Endothelial cell (in vitro differentiated cells): ENCODE measurements at regions not wholly inside any gene's neighbourhood (a gene's known extent, or its start where the extent isn't known, plus 50 kb on each side); places are given as distances from the start of the nearest gene placed in this dataset.
"Not testable (repeated sequence)": the region's sequence is repeated elsewhere in the genome, so short reads cannot be mapped to it uniquely, and the experiment has no call there.

Source experiments
- DNase-seq: peaks from one replicate; pipeline ENCODE4 v3.0.0; 2021; ENCODE audit warnings: low spot score
- H3K27ac Mint-ChIP-seq: one replicate; pipeline ENCODE4 v1.8.0; 2021; ENCODE audit warnings: mixed read lengths, inconsistent platforms; ENCODE audit not compliant: unreplicated experiment
- H3K27me3 Mint-ChIP-seq: one replicate; pipeline ENCODE4 v1.8.0; 2021; ENCODE audit warnings: mild to moderate bottlenecking, moderate library complexity, mixed read lengths, inconsistent platforms; ENCODE audit not compliant: unreplicated experiment
- H3K36me3 Mint-ChIP-seq: one replicate; pipeline ENCODE4 v1.8.0; 2021; ENCODE audit warnings: mild to moderate bottlenecking, low read depth, mixed read lengths, inconsistent platforms; ENCODE audit not compliant: unreplicated experiment
- H3K4me1 Mint-ChIP-seq: one replicate; pipeline ENCODE4 v1.8.0; 2021; ENCODE audit warnings: mild to moderate bottlenecking, mixed read lengths, inconsistent platforms; ENCODE audit not compliant: unreplicated experiment
- H3K4me3 Mint-ChIP-seq: one replicate; pipeline ENCODE4 v1.8.0; 2021; ENCODE audit warnings: mild to moderate bottlenecking, mixed read lengths, inconsistent platforms; ENCODE audit not compliant: unreplicated experiment
- H3K9me3 Mint-ChIP-seq: one replicate; pipeline ENCODE4 v1.8.0; 2021; ENCODE audit warnings: mixed read lengths, inconsistent platforms; ENCODE audit not compliant: unreplicated experiment
- TF ChIP-seq, protein P1 (sequence below): fragments of 200-600 bp; sonication (generic); IDR thresholded peaks from one replicate; pipeline ENCODE4 v1.5.0; 2021; ENCODE audit warnings: antibody characterized with exemption; ENCODE audit not compliant: unreplicated experiment

DNA sequence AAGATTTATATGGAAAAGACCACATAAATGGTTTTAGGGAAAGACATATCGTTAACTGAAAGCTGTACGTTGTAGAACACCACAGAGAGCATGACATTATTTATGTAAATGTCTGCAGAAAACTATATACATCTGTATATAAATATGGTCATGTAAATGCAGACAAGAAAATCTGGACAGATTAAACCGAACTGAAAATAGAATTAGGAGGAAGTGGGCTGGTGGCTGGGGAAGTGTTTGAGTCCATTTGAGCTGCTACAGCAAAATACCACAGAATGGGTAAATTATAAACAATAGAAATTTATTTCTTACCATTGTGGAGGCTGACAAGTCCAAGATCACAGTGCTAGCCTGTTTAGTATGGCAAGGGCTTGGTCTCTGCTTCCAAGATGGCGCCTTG lies 56.3 kb upstream of the USP6NL start:
- Mint-ChIP-seq H3K4me1 (peaks cover 11% of the 10 kb centered on the region), H3K4me3 (no peak overlapping the region), H3K27ac (no peak overlapping the region), H3K27me3 (peaks cover 7% of the 10 kb centered on the region), H3K36me3 (peaks cover 9% of the 10 kb centered on the region), H3K9me3 (no peaks in the 10 kb centered on the region)
- no peak for DNase-seq
- TF ChIP-seq, protein P1, sequence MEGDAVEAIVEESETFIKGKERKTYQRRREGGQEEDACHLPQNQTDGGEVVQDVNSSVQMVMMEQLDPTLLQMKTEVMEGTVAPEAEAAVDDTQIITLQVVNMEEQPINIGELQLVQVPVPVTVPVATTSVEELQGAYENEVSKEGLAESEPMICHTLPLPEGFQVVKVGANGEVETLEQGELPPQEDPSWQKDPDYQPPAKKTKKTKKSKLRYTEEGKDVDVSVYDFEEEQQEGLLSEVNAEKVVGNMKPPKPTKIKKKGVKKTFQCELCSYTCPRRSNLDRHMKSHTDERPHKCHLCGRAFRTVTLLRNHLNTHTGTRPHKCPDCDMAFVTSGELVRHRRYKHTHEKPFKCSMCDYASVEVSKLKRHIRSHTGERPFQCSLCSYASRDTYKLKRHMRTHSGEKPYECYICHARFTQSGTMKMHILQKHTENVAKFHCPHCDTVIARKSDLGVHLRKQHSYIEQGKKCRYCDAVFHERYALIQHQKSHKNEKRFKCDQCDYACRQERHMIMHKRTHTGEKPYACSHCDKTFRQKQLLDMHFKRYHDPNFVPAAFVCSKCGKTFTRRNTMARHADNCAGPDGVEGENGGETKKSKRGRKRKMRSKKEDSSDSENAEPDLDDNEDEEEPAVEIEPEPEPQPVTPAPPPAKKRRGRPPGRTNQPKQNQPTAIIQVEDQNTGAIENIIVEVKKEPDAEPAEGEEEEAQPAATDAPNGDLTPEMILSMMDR = no peak

DNA sequence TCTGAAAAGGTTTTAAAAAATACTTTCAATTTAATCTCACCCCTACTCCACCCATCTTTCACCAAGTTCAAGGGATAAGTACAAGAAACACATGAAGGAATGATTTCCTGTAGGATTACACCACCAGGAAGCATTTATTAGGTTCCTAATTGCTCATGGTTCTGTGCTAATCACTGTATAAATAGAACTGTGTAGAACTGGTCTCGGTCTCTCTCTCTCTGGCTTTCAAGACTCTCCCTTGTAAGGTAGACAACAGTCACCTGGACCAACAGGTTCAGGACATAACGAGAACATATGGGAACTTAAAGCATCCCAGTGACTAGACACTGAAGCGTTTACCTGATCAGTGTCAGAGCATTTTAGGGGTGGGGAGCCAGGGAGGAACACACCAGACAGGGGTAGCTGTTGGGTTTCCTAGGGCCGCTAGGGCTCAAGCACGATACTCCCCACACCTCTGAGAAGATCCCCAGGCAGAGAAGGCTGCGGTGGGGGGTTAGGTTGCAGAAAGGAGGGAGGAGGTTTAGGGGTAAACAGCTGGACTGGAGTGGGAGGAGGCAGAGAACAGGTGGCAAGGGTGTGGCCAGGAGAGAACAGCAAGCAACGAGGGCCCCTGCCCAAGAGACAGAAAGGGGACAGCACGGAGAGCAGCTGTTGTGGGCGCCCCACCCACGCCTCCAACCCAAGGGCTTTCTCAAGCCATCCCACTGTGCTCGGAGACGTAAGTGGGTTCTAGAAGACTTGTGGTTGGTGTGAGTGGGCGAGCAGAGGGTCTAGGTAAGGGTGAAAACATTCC lies 52.5 kb upstream of the USP6NL start:
- no peak overlapping the region for H3K27ac Mint-ChIP-seq

DNA sequence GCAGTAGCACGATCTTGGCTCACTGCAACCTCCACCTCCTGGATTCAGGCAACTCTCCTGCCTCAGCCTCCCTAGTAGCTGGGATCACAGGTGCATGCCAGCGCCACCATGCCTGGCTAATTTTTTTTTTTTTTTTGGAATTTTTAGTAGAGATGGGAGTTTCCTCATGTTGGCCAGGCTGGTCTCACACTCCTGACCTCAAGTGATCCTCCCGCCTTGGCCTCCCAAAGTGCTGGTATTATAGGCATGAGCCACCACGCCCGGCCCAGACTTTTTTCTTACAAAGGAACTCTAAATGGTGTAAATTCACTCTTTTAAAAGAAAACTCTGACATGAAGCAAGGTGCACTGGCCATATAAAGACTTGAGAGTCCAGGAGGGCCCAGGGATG lies 51.7 kb upstream of the USP6NL start:
- not testable (repeated sequence) for H3K27ac Mint-ChIP-seq, H3K9me3 Mint-ChIP-seq

More for the DNA sequence above, 52.5 kb upstream of the USP6NL start:
- no peak for DNase-seq
- Mint-ChIP-seq H3K36me3 (peaks cover 9% of the 10 kb centered on the region), H3K4me1 (peaks cover 24% of the 10 kb centered on the region), H3K4me3 (no peak overlapping the region), H3K9me3 (no peaks in the 10 kb centered on the region), H3K27me3 (peaks cover 9% of the 10 kb centered on the region)
- TF ChIP-seq, protein P1 = no peak

DNA sequence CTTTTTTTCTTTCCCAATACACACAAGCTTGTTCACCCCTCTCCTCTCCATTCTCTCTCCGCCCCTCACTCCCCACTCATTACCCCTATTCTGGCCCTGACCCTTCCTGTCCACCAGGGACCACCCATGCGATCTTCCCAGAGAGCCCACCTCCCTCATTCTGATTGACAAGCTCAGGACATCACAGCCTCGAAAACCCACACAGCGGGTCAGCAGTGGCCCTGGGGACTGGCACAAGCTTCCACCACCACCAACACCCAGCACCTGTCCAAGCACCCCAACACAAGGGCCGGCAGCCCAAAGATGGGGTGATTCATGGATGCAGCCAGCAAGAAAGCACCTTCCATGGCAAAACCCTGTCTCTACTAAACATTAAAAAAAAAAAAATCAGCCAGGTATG lies 50.0 kb upstream of the USP6NL start:
- Mint-ChIP-seq H3K36me3 (peaks cover 9% of the 10 kb centered on the region), H3K4me1 (peaks cover 23% of the 10 kb centered on the region), H3K27ac (peak overlapping the region; percentile 4), H3K27me3 (peaks cover 9% of the 10 kb centered on the region), H3K9me3 (no peaks in the 10 kb centered on the region), H3K4me3 (no peak overlapping the region)
- DNase-seq = no peak
- TF ChIP-seq, protein P1 = no peak

More for the DNA sequence above, 51.7 kb upstream of the USP6NL start:
- H3K4me1 Mint-ChIP-seq = peaks cover 23% of the 10 kb centered on the region
- not testable (repeated sequence) for H3K4me3 Mint-ChIP-seq, DNase-seq, H3K27me3 Mint-ChIP-seq, H3K36me3 Mint-ChIP-seq
